ENCODE measurements at regions not wholly inside any gene's neighbourhood (a gene's known extent, or its start where the extent isn't known, plus 50 kb on each side); places are given as distances from the start of the nearest gene placed in this dataset.

- FAIRE-seq (no peak), DNase-seq (ENCODE audit: low read depth) (no peak)
- Histone ChIP-seq H3K36me3 (ENCODE audit: control insufficient read depth, insufficient read depth, low read length) (no peaks in the 10 kb centered on the region), H3K4me3 (ENCODE audit: low read depth, low read length) (no peak overlapping the region), H3K27me3 (ENCODE audit: control insufficient read depth, insufficient read depth, low read length) (no peaks in the 10 kb centered on the region)
- no peak for TF ChIP-seq CTCF (IDR thresholded peaks at IDR 0.05; ENCODE audit: insufficient read depth, low read length, severe bottlenecking)
Measured at GRCh38 chr7:84354866-84355265, 160.3 kb upstream of the SEMA3A start.

- Histone ChIP-seq H3K27me3 (ENCODE audit: control insufficient read depth, insufficient read depth, low read length) (no peaks in the 10 kb centered on the region), H3K4me3 (ENCODE audit: low read depth, low read length) (no peak overlapping the region), H3K36me3 (ENCODE audit: control insufficient read depth, insufficient read depth, low read length) (no peaks in the 10 kb centered on the region)
- DNase-seq (ENCODE audit: low read depth) (no peak), FAIRE-seq (no peak)
- TF ChIP-seq CTCF (IDR thresholded peaks at IDR 0.05; ENCODE audit: insufficient read depth, low read length, severe bottlenecking), result no peak
Measured at GRCh38 chr7:84354030-84354429, 159.4 kb upstream of the SEMA3A start.

GRCh38 chr7:84339306-84339705 lies 144.7 kb upstream of the SEMA3A start:
- FAIRE-seq, result no peak
- DNase-seq (ENCODE audit: low read depth), result no peak
- Histone ChIP-seq H3K4me3 (ENCODE audit: low read depth, low read length) (no peak overlapping the region), H3K36me3 (ENCODE audit: control insufficient read depth, insufficient read depth, low read length) (no peaks in the 10 kb centered on the region), H3K27me3 (ENCODE audit: control insufficient read depth, insufficient read depth, low read length) (no peaks in the 10 kb centered on the region)
- no peak for TF ChIP-seq CTCF (IDR thresholded peaks at IDR 0.05; ENCODE audit: insufficient read depth, low read length, severe bottlenecking)

- TF ChIP-seq CTCF (IDR thresholded peaks at IDR 0.05; ENCODE audit: insufficient read depth, low read length, severe bottlenecking), result no peak
- Histone ChIP-seq H3K4me3 (ENCODE audit: low read depth, low read length) (no peak overlapping the region), H3K27me3 (ENCODE audit: control insufficient read depth, insufficient read depth, low read length) (no peaks in the 10 kb centered on the region), H3K36me3 (ENCODE audit: control insufficient read depth, insufficient read depth, low read length) (no peaks in the 10 kb centered on the region)
- FAIRE-seq (no peak), DNase-seq (ENCODE audit: low read depth) (peak; percentile 51)
Measured at GRCh38 chr7:84337429-84337828, 142.8 kb upstream of the SEMA3A start.

GRCh38 chr7:84336766-84337165 lies 142.2 kb upstream of the SEMA3A start:
- no peak for TF ChIP-seq CTCF (IDR thresholded peaks at IDR 0.05; ENCODE audit: insufficient read depth, low read length, severe bottlenecking)
- no peak for FAIRE-seq
- Histone ChIP-seq H3K27me3 (ENCODE audit: control insufficient read depth, insufficient read depth, low read length) (no peaks in the 10 kb centered on the region), H3K4me3 (ENCODE audit: low read depth, low read length) (no peak overlapping the region), H3K36me3 (ENCODE audit: control insufficient read depth, insufficient read depth, low read length) (no peaks in the 10 kb centered on the region)
- DNase-seq (ENCODE audit: low read depth), result no peak

GRCh38 chr7:84336303-84336702 lies 141.7 kb upstream of the SEMA3A start:
- DNase-seq (ENCODE audit: low read depth), result no peak
- Histone ChIP-seq H3K36me3 (ENCODE audit: control insufficient read depth, insufficient read depth, low read length) (no peaks in the 10 kb centered on the region), H3K27me3 (ENCODE audit: control insufficient read depth, insufficient read depth, low read length) (no peaks in the 10 kb centered on the region), H3K4me3 (ENCODE audit: low read depth, low read length) (no peak overlapping the region)
- no peak for TF ChIP-seq CTCF (IDR thresholded peaks at IDR 0.05; ENCODE audit: insufficient read depth, low read length, severe bottlenecking)
- no peak for FAIRE-seq

All from bronchial epithelial cell (primary cell).